RWPE2 (cell line): ENCODE measurements at regions not wholly inside any gene's neighbourhood (a gene's known extent, or its start where the extent isn't known, plus 50 kb on each side); places are given as distances from the start of the nearest gene placed in this dataset.

ENCODE experiments used
- ATAC-seq: fragments of 200-7000 bp; cut with Tn5 transposase; 3 replicates; pipeline ENCODE4 v1.9.1; 2021; ENCODE audit warnings: low read depth
- DNase-seq: peaks from one replicate; pipeline ENCODE4 v3.0.0-alpha.2; 2020; ENCODE audit warnings: low spot score
- H3K27ac ChIP-seq: fragments of 450-650 bp; 2 replicates; pipeline ENCODE4 v1.5.1; 2017; ENCODE audit warnings: mild to moderate bottlenecking; ENCODE audit not compliant: poor library complexity, severe bottlenecking
- H3K27me3 ChIP-seq: fragments of 250-450 bp; sonication (Bioruptor Pico); 2 replicates; pipeline ENCODE4 v1.5.1; 2021; ENCODE audit warnings: mild to moderate bottlenecking, moderate library complexity; ENCODE audit not compliant: insufficient read depth, poor library complexity, severe bottlenecking
- H3K36me3 ChIP-seq: fragments of 250-450 bp; sonication (Bioruptor Pico); 2 replicates; pipeline ENCODE4 v1.5.1; 2020; ENCODE audit warnings: low read depth, mild to moderate bottlenecking, moderate library complexity
- H3K4me1 ChIP-seq: fragments of 250-450 bp; sonication (Bioruptor Pico); 2 replicates; pipeline ENCODE4 v1.5.1; 2021; ENCODE audit warnings: mild to moderate bottlenecking, moderate library complexity; ENCODE audit not compliant: insufficient read depth, poor library complexity, severe bottlenecking
- H3K4me3 ChIP-seq: fragments of 250-450 bp; sonication (Bioruptor Pico); 2 replicates; pipeline ENCODE4 v1.5.1; 2021; ENCODE audit warnings: mild to moderate bottlenecking, moderate library complexity; ENCODE audit not compliant: severe bottlenecking
- H3K9me3 ChIP-seq: fragments of 250-450 bp; sonication (Bioruptor Pico); 2 replicates; pipeline ENCODE4 v1.5.1; 2021; ENCODE audit warnings: mild to moderate bottlenecking, moderate library complexity; ENCODE audit not compliant: severe bottlenecking
- TF ChIP-seq, protein P1 (sequence below): fragments of 450-650 bp; IDR thresholded peaks from one replicate; pipeline ENCODE4 v1.5.1; 2017; ENCODE audit warnings: mild to moderate bottlenecking, moderate library complexity; ENCODE audit not compliant: poor library complexity, severe bottlenecking

DNA sequence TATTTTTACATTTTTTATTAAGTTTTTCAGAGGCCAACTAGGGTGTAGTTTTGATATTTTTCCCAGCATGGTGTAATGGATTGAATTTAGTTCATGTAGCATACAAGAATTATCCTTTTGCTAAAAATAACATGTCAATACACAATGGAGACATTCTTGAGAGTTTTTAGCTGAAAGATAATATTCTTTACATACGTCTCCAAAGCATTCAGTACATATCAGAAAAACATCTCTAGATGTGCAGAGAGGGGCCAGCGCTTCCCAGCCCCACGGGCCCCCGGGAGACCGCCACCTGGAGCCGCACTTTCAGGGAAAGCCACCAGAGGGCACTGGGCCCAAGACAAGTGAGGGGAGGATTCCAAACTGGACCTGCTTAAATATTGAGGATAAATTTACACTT lies 499.4 kb downstream of the GALR1 start:
- H3K4me3 ChIP-seq = no peak overlapping the region
- H3K4me1 ChIP-seq = no peaks in the 10 kb centered on the region
- ATAC-seq (no peak), DNase-seq (no peak)
- no peaks in the 10 kb centered on the region for H3K27me3 ChIP-seq
- H3K9me3 ChIP-seq = no peaks in the 10 kb centered on the region
- TF ChIP-seq, protein P1, sequence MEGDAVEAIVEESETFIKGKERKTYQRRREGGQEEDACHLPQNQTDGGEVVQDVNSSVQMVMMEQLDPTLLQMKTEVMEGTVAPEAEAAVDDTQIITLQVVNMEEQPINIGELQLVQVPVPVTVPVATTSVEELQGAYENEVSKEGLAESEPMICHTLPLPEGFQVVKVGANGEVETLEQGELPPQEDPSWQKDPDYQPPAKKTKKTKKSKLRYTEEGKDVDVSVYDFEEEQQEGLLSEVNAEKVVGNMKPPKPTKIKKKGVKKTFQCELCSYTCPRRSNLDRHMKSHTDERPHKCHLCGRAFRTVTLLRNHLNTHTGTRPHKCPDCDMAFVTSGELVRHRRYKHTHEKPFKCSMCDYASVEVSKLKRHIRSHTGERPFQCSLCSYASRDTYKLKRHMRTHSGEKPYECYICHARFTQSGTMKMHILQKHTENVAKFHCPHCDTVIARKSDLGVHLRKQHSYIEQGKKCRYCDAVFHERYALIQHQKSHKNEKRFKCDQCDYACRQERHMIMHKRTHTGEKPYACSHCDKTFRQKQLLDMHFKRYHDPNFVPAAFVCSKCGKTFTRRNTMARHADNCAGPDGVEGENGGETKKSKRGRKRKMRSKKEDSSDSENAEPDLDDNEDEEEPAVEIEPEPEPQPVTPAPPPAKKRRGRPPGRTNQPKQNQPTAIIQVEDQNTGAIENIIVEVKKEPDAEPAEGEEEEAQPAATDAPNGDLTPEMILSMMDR = peak; percentile 49
- no peaks in the 10 kb centered on the region for H3K36me3 ChIP-seq
- no peak overlapping the region for H3K27ac ChIP-seq

DNA sequence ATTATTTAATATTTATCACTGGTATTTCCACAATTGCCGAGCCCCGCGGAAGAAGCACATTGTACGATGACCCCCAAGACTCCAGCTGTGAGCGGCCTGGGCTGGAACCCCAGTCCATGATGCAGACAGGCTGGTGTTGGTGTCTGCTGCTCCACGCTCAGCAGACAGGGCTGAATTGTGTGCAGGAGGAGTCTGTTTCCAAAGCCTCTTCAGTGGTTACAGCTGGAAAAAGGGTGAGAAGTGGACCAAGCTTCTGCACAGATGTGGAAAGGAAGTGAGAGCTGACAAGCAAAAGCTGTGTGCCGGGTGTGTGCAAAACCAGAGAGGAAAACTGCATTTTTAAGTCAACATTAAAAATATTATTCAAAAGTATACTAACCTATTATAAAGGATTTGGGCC lies 500.4 kb downstream of the GALR1 start:
- H3K27ac ChIP-seq = no peak overlapping the region
- TF ChIP-seq, protein P1 = no peak

DNA sequence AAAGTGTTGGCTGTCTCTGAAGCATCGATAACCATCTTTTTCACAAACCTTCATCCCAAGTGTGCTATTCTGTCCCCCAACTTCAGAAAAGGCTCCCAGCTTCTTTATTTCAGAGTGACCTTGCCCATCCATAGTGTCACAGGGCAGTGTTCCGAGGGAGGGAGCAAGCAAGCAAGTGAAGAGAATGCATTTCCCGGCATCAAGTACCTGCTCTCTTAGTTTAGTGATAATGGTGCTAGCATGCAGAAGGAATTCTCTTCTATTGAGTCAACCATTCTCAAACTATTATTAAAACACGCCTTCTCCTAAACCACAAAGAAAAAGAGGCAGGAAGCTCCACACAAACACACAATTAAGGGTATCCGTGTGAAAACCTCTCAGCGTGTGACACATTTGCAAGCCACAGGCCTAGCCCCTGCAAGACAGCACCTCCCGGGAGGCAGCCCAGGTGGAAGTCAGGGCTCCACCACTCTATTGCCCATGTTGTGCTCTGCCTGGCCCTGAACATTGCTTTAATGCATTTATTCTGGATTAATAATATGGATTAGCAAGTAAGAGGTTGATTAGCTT lies 504.9 kb downstream of the GALR1 start:
- TF ChIP-seq, protein P1 = no peak
- ATAC-seq = no peak
- Histone ChIP-seq H3K27me3 (no peaks in the 10 kb centered on the region), H3K27ac (no peak overlapping the region), H3K4me1 (no peaks in the 10 kb centered on the region), H3K9me3 (no peaks in the 10 kb centered on the region), H3K4me3 (no peak overlapping the region), H3K36me3 (no peaks in the 10 kb centered on the region)
- DNase-seq = no peak

More for the DNA sequence above, 500.4 kb downstream of the GALR1 start:
- H3K9me3 ChIP-seq = no peaks in the 10 kb centered on the region
- no peaks in the 10 kb centered on the region for H3K27me3 ChIP-seq
- no peaks in the 10 kb centered on the region for H3K36me3 ChIP-seq
- no peak overlapping the region for H3K4me3 ChIP-seq
- no peak for ATAC-seq
- H3K4me1 ChIP-seq = no peaks in the 10 kb centered on the region
- no peak for DNase-seq

DNA sequence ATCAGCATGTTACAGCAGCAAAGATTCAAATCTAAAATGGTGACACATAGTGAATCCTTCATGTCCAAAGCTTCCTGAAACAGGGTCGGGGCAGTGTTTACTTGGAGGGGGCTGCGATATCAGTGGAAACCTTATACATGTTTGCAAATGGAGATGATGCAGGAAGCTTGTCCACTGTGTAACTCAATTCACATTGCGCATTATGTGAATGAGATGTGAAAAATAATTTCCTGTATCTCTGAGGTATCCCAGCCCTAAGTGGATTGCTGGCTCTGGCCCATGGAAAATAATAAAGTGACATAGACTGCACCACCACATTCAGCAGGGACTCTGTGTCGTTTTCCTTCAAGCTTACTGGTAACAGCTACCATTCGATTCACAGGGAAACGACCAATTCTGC lies 505.5 kb downstream of the GALR1 start:
- Histone ChIP-seq H3K27me3 (no peaks in the 10 kb centered on the region), H3K4me1 (no peaks in the 10 kb centered on the region), H3K4me3 (no peak overlapping the region), H3K27ac (no peak overlapping the region), H3K36me3 (no peaks in the 10 kb centered on the region), H3K9me3 (no peaks in the 10 kb centered on the region)
- TF ChIP-seq, protein P1 = no peak
- DNase-seq (no peak), ATAC-seq (no peak)

DNA sequence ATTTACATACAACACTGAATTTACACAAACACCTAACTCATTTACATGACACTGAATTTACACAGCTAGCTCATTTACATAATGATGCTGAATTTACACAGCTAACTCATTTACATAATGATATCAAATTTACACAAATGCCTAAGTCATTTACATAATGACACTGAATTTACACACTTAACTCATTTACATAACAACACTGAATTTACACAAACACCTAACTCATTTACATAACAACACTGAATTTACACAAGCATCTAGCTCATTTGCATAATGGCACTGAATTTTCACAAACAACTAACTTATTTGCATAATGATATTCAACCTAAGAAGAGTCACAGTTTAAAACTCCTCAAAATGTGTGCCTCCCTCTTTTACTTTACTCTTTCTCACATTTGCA lies 511.7 kb downstream of the GALR1 start:
- TF ChIP-seq, protein P1 = no peak
- H3K4me1 ChIP-seq = no peaks in the 10 kb centered on the region
- H3K4me3 ChIP-seq = no peak overlapping the region
- H3K36me3 ChIP-seq = no peaks in the 10 kb centered on the region
- DNase-seq (no peak), ATAC-seq (no peak)
- H3K9me3 ChIP-seq = no peaks in the 10 kb centered on the region
- H3K27ac ChIP-seq = no peak overlapping the region
- no peaks in the 10 kb centered on the region for H3K27me3 ChIP-seq
